ENCODE measurements at regions not wholly inside any gene's neighbourhood (a gene's known extent, or its start where the extent isn't known, plus 50 kb on each side); places are given as distances from the start of the nearest gene placed in this dataset.

DNA sequence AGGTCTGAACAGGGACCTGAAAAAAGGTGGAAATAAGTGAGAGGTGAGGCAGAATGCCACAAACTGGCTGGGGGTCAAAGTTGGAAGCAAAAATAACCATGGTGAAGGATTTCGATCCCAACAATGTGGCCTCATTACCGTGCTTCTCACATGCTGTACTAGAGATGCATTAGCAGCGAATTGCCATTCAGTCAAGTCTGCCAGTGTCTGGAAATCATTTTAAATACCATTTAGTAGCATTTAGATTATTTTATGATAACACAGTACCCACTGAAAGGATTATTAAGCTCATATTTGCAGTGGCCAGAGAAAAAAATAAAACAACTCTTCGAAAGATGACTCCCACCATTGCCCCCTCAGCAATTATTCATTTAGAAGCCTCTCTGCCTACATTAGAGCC, 294.6 kb upstream of the SLC24A2 start:
- no peaks in the 10 kb centered on the region for H3K36me3 ChIP-seq (ENCODE audit: control insufficient read depth in 1 of 2, insufficient read depth in 2 of 2, low read length in 2 of 2)
- H3K4me3 ChIP-seq (ENCODE audit: low read depth, low read length), result no peak overlapping the region
- no peak overlapping the region for H4K12ac ChIP-seq (ENCODE audit: low read depth, low read length)
- H3K18ac ChIP-seq (ENCODE audit: low read length), result no peak overlapping the region
- H4K91ac ChIP-seq (ENCODE audit: low read depth, low read length), result no peak overlapping the region
- no peaks in the 10 kb centered on the region for H3K27me3 ChIP-seq (ENCODE audit: insufficient read depth, low read length)
- H2BK5ac ChIP-seq (ENCODE audit: low read depth, low read length, poor library complexity), result no peak overlapping the region
- no peaks in the 10 kb centered on the region for H3K79me2 ChIP-seq (ENCODE audit: control insufficient read depth, insufficient read depth, low read length, poor library complexity)
- no peak overlapping the region for H4K8ac ChIP-seq (ENCODE audit: low read depth, low read length)
- H3K9me3 ChIP-seq (ENCODE audit: insufficient read depth, low read depth, low read length), result no peaks in the 10 kb centered on the region
- H2AK5ac ChIP-seq (ENCODE audit: low read length), result no peak overlapping the region
- no peak overlapping the region for H2BK12ac ChIP-seq (ENCODE audit: low read length)
- no peak overlapping the region for H3K27ac ChIP-seq (ENCODE audit: low read depth, low read length)
- H3K4me2 ChIP-seq (ENCODE audit: low read length), result no peak overlapping the region
- WGBS (ENCODE audit: extremely low coverage, insufficient coverage, insufficient read length), result no CpG with 5 or more reads among the region's 4 CpGs
- no peaks in the 10 kb centered on the region for H3K4me1 ChIP-seq (ENCODE audit: control insufficient read depth in 1 of 2, insufficient read depth in 2 of 2, low read length in 2 of 2)
- DNase-seq, result no peak
- H3K4ac ChIP-seq (ENCODE audit: low read depth, low read length), result no peak overlapping the region
- no peak overlapping the region for H2BK120ac ChIP-seq (ENCODE audit: insufficient read depth, low read length, poor library complexity)
- no peak overlapping the region for H3K9ac ChIP-seq (ENCODE audit: low read length)
- no peaks in the 10 kb centered on the region for H3K79me1 ChIP-seq (ENCODE audit: low read length)
- H3K23ac ChIP-seq (ENCODE audit: low read length), result no peak overlapping the region
- H3K14ac ChIP-seq (ENCODE audit: low read length), result no peak overlapping the region
- H2AFZ ChIP-seq (ENCODE audit: insufficient read depth, low read length, poor library complexity), result no peak overlapping the region

DNA sequence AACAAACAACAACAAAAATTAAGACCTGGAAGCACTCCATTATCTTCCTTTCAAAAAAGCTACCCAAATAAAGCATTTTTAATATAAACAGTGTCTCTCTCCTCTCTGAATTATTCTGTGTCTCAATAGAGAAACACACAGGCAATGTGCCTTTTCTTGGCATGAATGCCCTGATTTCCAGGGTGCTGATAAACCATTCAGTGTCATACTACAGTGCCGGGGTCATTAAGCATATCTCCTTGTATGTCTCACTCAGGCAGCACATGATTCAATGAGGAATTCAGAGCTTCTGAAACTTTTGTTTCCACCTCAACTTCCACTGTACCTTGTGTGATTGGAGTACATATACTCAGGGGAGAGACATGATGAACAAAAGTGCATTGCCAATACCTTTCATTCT, 294.0 kb upstream of the SLC24A2 start:
- Histone ChIP-seq H3K4me2 (ENCODE audit: low read length) (no peak overlapping the region), H4K12ac (ENCODE audit: low read depth, low read length) (no peak overlapping the region), H2AFZ (ENCODE audit: insufficient read depth, low read length, poor library complexity) (no peak overlapping the region), H2BK5ac (ENCODE audit: low read depth, low read length, poor library complexity) (no peak overlapping the region), H3K23ac (ENCODE audit: low read length) (no peak overlapping the region), H3K4me3 (ENCODE audit: low read depth, low read length) (no peak overlapping the region), H3K9ac (ENCODE audit: low read length) (no peak overlapping the region), H3K14ac (ENCODE audit: low read length) (no peak overlapping the region), H4K91ac (ENCODE audit: low read depth, low read length) (no peak overlapping the region), H3K9me3 (ENCODE audit: insufficient read depth, low read depth, low read length) (no peaks in the 10 kb centered on the region), H2BK12ac (ENCODE audit: low read length) (no peak overlapping the region), H4K8ac (ENCODE audit: low read depth, low read length) (no peak overlapping the region), H2AK5ac (ENCODE audit: low read length) (no peak overlapping the region), H2BK120ac (ENCODE audit: insufficient read depth, low read length, poor library complexity) (no peak overlapping the region), H3K79me1 (ENCODE audit: low read length) (no peaks in the 10 kb centered on the region), H3K4me1 (ENCODE audit: control insufficient read depth in 1 of 2, insufficient read depth in 2 of 2, low read length in 2 of 2) (no peaks in the 10 kb centered on the region), H3K27me3 (ENCODE audit: insufficient read depth, low read length) (no peaks in the 10 kb centered on the region), H3K27ac (ENCODE audit: low read depth, low read length) (no peak overlapping the region), H3K4ac (ENCODE audit: low read depth, low read length) (no peak overlapping the region), H3K36me3 (ENCODE audit: control insufficient read depth in 1 of 2, insufficient read depth in 2 of 2, low read length in 2 of 2) (no peaks in the 10 kb centered on the region), H3K79me2 (ENCODE audit: control insufficient read depth, insufficient read depth, low read length, poor library complexity) (no peaks in the 10 kb centered on the region), H3K18ac (ENCODE audit: low read length) (no peak overlapping the region)
- WGBS (ENCODE audit: extremely low coverage, insufficient coverage, insufficient read length), result no CpG with 5 or more reads among the region's 1 CpG
- no peak for DNase-seq

DNA sequence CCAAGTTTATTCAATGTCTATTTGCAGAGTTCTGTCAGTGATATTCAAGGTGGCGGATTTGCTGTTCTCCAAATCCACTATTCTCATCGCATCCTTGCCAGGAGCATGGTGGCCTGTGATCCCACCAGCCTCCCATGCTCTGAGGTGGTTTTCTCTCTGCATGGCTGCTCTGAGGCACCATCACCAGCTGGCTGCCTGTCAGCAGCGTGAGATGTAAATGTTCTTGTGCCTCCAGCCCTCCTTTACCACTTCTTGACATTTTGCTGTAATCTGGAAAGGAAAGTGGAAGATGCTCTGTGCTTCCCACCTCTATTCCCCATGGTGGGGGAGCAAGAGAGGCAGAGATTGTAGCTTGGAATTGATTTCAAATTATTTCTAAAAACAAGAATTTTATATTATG, 293.6 kb upstream of the SLC24A2 start:
- Histone ChIP-seq H3K9me3 (ENCODE audit: insufficient read depth, low read depth, low read length) (no peaks in the 10 kb centered on the region), H3K14ac (ENCODE audit: low read length) (no peak overlapping the region), H4K91ac (ENCODE audit: low read depth, low read length) (no peak overlapping the region), H2BK12ac (ENCODE audit: low read length) (no peak overlapping the region), H2BK120ac (ENCODE audit: insufficient read depth, low read length, poor library complexity) (no peak overlapping the region), H3K27ac (ENCODE audit: low read depth, low read length) (no peak overlapping the region), H3K9ac (ENCODE audit: low read length) (no peak overlapping the region), H3K27me3 (ENCODE audit: insufficient read depth, low read length) (no peaks in the 10 kb centered on the region), H4K12ac (ENCODE audit: low read depth, low read length) (no peak overlapping the region), H4K8ac (ENCODE audit: low read depth, low read length) (no peak overlapping the region), H3K4me1 (ENCODE audit: control insufficient read depth in 1 of 2, insufficient read depth in 2 of 2, low read length in 2 of 2) (no peaks in the 10 kb centered on the region), H3K4me3 (ENCODE audit: low read depth, low read length) (no peak overlapping the region), H3K18ac (ENCODE audit: low read length) (no peak overlapping the region), H3K79me1 (ENCODE audit: low read length) (no peaks in the 10 kb centered on the region), H3K79me2 (ENCODE audit: control insufficient read depth, insufficient read depth, low read length, poor library complexity) (no peaks in the 10 kb centered on the region), H2AFZ (ENCODE audit: insufficient read depth, low read length, poor library complexity) (no peak overlapping the region), H3K4me2 (ENCODE audit: low read length) (no peak overlapping the region), H2BK5ac (ENCODE audit: low read depth, low read length, poor library complexity) (no peak overlapping the region), H3K36me3 (ENCODE audit: control insufficient read depth in 1 of 2, insufficient read depth in 2 of 2, low read length in 2 of 2) (no peaks in the 10 kb centered on the region), H2AK5ac (ENCODE audit: low read length) (no peak overlapping the region), H3K23ac (ENCODE audit: low read length) (no peak overlapping the region), H3K4ac (ENCODE audit: low read depth, low read length) (no peak overlapping the region)
- no peak for DNase-seq
- no CpG with 5 or more reads among the region's 3 CpGs for WGBS (ENCODE audit: extremely low coverage, insufficient coverage, insufficient read length)

DNA sequence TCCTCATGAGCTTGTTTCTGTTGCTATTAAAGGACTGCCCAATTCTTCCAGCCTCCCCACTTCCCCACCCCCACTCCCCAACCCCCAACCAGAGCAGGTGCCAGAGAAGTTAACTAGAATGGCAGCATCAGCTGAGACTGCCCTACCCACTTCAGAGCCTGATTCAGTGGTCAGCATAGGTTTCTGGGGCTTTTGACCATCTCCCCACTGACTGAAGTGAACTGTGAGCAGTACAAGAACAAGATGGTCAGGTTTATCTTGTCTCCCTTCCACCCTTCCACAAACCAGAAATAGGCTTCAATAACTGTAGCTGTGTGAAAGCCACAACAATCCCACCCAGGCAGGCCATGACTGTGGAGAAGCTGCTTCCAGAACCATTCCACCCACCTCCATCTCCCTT, 289.4 kb upstream of the SLC24A2 start:
- H4K91ac ChIP-seq (ENCODE audit: low read depth, low read length), result no peak overlapping the region

DNA sequence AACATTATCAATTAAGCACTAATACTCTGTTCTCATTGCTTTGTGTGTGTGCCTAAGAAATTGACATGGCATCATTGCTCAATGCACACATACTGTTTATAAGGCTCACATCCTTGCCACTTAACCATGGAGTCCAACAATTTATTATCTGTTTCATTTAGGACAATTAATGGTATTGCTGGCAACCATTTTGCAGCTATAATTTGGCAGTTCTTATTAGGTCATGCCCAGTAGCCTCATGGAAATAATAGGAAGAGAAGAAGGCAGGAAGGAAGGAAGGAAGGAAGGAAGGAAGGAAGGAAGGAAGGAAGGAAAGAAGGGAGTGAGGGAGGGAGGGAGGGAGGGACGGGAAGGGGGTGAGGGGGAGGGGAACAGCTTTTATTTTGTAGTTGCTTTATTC, 285.5 kb upstream of the SLC24A2 start:
- 100% methylated on average over 1 of the region's 1 CpG for WGBS (ENCODE audit: extremely low coverage, insufficient coverage, insufficient read length)
- H3K9me3 ChIP-seq (ENCODE audit: insufficient read depth, low read depth, low read length), result no peaks in the 10 kb centered on the region
- H2AK5ac ChIP-seq (ENCODE audit: low read length), result no peak overlapping the region

More for the DNA sequence above, 289.4 kb upstream of the SLC24A2 start:
- H3K4me2 ChIP-seq (ENCODE audit: low read length), result no peak overlapping the region
- H3K9me3 ChIP-seq (ENCODE audit: insufficient read depth, low read depth, low read length), result no peaks in the 10 kb centered on the region
- H3K4me3 ChIP-seq (ENCODE audit: low read depth, low read length), result no peak overlapping the region
- no peaks in the 10 kb centered on the region for H3K79me2 ChIP-seq (ENCODE audit: control insufficient read depth, insufficient read depth, low read length, poor library complexity)
- H2AFZ ChIP-seq (ENCODE audit: insufficient read depth, low read length, poor library complexity), result no peak overlapping the region
- H3K4ac ChIP-seq (ENCODE audit: low read depth, low read length), result no peak overlapping the region
- H2BK12ac ChIP-seq (ENCODE audit: low read length), result no peak overlapping the region
- no peaks in the 10 kb centered on the region for H3K4me1 ChIP-seq (ENCODE audit: control insufficient read depth in 1 of 2, insufficient read depth in 2 of 2, low read length in 2 of 2)
- H3K23ac ChIP-seq (ENCODE audit: low read length), result no peak overlapping the region
- no peak overlapping the region for H3K18ac ChIP-seq (ENCODE audit: low read length)
- no peak overlapping the region for H3K14ac ChIP-seq (ENCODE audit: low read length)
- H2BK5ac ChIP-seq (ENCODE audit: low read depth, low read length, poor library complexity), result no peak overlapping the region
- no peak overlapping the region for H3K9ac ChIP-seq (ENCODE audit: low read length)
- H3K27ac ChIP-seq (ENCODE audit: low read depth, low read length), result no peak overlapping the region
- H3K36me3 ChIP-seq (ENCODE audit: control insufficient read depth in 1 of 2, insufficient read depth in 2 of 2, low read length in 2 of 2), result no peaks in the 10 kb centered on the region
- H2BK120ac ChIP-seq (ENCODE audit: insufficient read depth, low read length, poor library complexity), result no peak overlapping the region
- no peak overlapping the region for H4K8ac ChIP-seq (ENCODE audit: low read depth, low read length)
- H4K12ac ChIP-seq (ENCODE audit: low read depth, low read length), result no peak overlapping the region
- H3K79me1 ChIP-seq (ENCODE audit: low read length), result no peaks in the 10 kb centered on the region
- H3K27me3 ChIP-seq (ENCODE audit: insufficient read depth, low read length), result no peaks in the 10 kb centered on the region
- H2AK5ac ChIP-seq (ENCODE audit: low read length), result no peak overlapping the region
- no peak for DNase-seq

More for the DNA sequence above, 285.5 kb upstream of the SLC24A2 start:
- Histone ChIP-seq H3K18ac (ENCODE audit: low read length) (no peak overlapping the region), H4K8ac (ENCODE audit: low read depth, low read length) (no peak overlapping the region), H3K9ac (ENCODE audit: low read length) (no peak overlapping the region), H3K79me1 (ENCODE audit: low read length) (no peaks in the 10 kb centered on the region), H3K4me3 (ENCODE audit: low read depth, low read length) (no peak overlapping the region), H4K12ac (ENCODE audit: low read depth, low read length) (no peak overlapping the region), H3K27me3 (ENCODE audit: insufficient read depth, low read length) (no peaks in the 10 kb centered on the region), H3K14ac (ENCODE audit: low read length) (no peak overlapping the region), H3K79me2 (ENCODE audit: control insufficient read depth, insufficient read depth, low read length, poor library complexity) (no peaks in the 10 kb centered on the region), H3K4me2 (ENCODE audit: low read length) (no peak overlapping the region), H2BK5ac (ENCODE audit: low read depth, low read length, poor library complexity) (no peak overlapping the region), H3K4ac (ENCODE audit: low read depth, low read length) (no peak overlapping the region), H3K4me1 (ENCODE audit: control insufficient read depth in 1 of 2, insufficient read depth in 2 of 2, low read length in 2 of 2) (no peaks in the 10 kb centered on the region), H2BK12ac (ENCODE audit: low read length) (no peak overlapping the region), H2AFZ (ENCODE audit: insufficient read depth, low read length, poor library complexity) (no peak overlapping the region), H3K36me3 (ENCODE audit: control insufficient read depth in 1 of 2, insufficient read depth in 2 of 2, low read length in 2 of 2) (no peaks in the 10 kb centered on the region), H3K27ac (ENCODE audit: low read depth, low read length) (no peak overlapping the region), H3K23ac (ENCODE audit: low read length) (no peak overlapping the region), H2BK120ac (ENCODE audit: insufficient read depth, low read length, poor library complexity) (no peak overlapping the region), H4K91ac (ENCODE audit: low read depth, low read length) (no peak overlapping the region)
- no peak for DNase-seq

Measured in trophoblast cell (in vitro differentiated cells and primary cell).